Activated CD8-positive, alpha-beta T cell treated with anti-CD3 and anti-CD28 coated beads for 36 hours (primary cell): ENCODE measurements at regions not wholly inside any gene's neighbourhood (a gene's known extent, or its start where the extent isn't known, plus 50 kb on each side); places are given as distances from the start of the nearest gene placed in this dataset.

Experiments used
- ATAC-seq: fragments of 200-7000 bp; cut with Tn5 transposase; one replicate; pipeline ENCODE4 v1.10.0; 2021; ENCODE audit warnings: mild to moderate bottlenecking, moderate library complexity
- CTCF ChIA-PET: fragments of 350-600 bp; sonication (Branson Sonifier 250); formaldehyde crosslinking; loops from one replicate; lab custom pipeline; 2021; ENCODE audit warnings: antibody characterized with exemption; lab: Charles Lee
- POLR2A ChIA-PET: fragments of 350-600 bp; sonication (Branson Sonifier 250); formaldehyde crosslinking; loops from one replicate; lab custom pipeline; 2021; ENCODE audit warnings: antibody characterized with exemption; lab: Charles Lee
- DNase-seq: peaks from one replicate; pipeline ENCODE4 v3.0.0-alpha.2; 2020
- H3K27ac Mint-ChIP-seq: one replicate; pipeline ENCODE4 v1.8.0; 2021; ENCODE audit warnings: mild to moderate bottlenecking, mixed read lengths
- H3K27me3 Mint-ChIP-seq: one replicate; pipeline ENCODE4 v1.8.0; 2021; ENCODE audit warnings: mixed read lengths
- H3K36me3 Mint-ChIP-seq: one replicate; pipeline ENCODE4 v1.8.0; 2021; ENCODE audit warnings: low read depth, mixed read lengths
- H3K4me1 Mint-ChIP-seq: one replicate; pipeline ENCODE4 v1.8.0; 2021; ENCODE audit warnings: low read depth, mixed read lengths
- H3K4me3 Mint-ChIP-seq: one replicate; pipeline ENCODE4 v1.8.0; 2021; ENCODE audit warnings: mild to moderate bottlenecking, moderate library complexity, mixed read lengths
- H3K9me3 Mint-ChIP-seq: one replicate; pipeline ENCODE4 v1.8.0; 2021; ENCODE audit warnings: mixed read lengths
- CTCF ChIP-seq: fragments of 200-600 bp; IDR thresholded peaks from one replicate; pipeline ENCODE4 v1.8.0; 2022; ENCODE audit warnings: antibody characterized with exemption, mild to moderate bottlenecking
- intact Hi-C: fragments of 100-400 bp; cut with micrococcal nuclease; formaldehyde crosslinking; loops from one replicate; pipeline ENCODE4 v1.10.0; 2022

DNA sequence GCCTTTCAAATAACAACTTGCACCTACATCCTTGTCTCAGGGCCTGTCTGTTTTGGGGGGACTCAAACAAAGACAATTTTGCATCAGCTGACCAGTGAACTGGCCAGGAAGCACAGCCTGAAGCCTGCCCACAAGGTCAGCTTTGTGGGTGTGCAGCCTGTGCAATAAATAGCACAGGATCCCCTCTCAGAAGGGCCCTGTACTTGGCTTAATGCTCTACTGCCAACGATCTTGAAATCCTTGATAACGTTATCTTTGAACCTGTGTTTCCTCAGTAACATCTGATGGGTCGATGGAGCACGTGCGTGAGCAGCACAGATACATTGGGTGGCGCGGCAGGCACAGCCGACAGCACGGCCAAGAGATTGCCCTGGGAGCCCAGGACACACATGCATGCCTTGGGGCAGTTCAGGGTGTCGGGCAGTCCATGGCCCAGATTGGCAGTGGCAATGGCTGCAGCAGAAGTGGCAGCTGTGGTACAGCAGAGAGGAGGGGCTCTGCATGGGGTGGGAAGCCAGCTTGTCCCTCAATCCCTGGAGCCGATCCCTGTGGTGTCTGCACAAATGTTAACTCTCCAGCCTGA, 58.8 kb upstream of the ATP6AP2 start:
- POLR2A ChIA-PET = no interaction called here
- Mint-ChIP-seq H3K27ac (no peak overlapping the region), H3K4me3 (no peak overlapping the region), H3K36me3 (no peaks in the 10 kb centered on the region), H3K4me1 (no peaks in the 10 kb centered on the region), H3K27me3 (no peaks in the 10 kb centered on the region), H3K9me3 (no peaks in the 10 kb centered on the region)
- ATAC-seq (no peak), DNase-seq (no peak)
- TF ChIP-seq CTCF = no peak
- CTCF ChIA-PET = no interaction called here
- intact Hi-C loops = no loop called here

GRCh38 chrX:40514376-40514775, 66.4 kb upstream of the ATP6AP2 start:
- no peaks in the 10 kb centered on the region for H3K27me3 Mint-ChIP-seq

GRCh38 chrX:40513835-40514234, 66.9 kb upstream of the ATP6AP2 start:
- DNase-seq (no peak), ATAC-seq (no peak)
- no peaks in the 10 kb centered on the region for H3K27me3 Mint-ChIP-seq
- intact Hi-C loops = no loop called here
- H3K4me1 Mint-ChIP-seq = no peaks in the 10 kb centered on the region
- TF ChIP-seq CTCF = no peak
- no peak overlapping the region for H3K27ac Mint-ChIP-seq
- H3K9me3 Mint-ChIP-seq = no peaks in the 10 kb centered on the region
- CTCF ChIA-PET = no interaction called here
- H3K36me3 Mint-ChIP-seq = no peaks in the 10 kb centered on the region
- POLR2A ChIA-PET = no interaction called here
- no peak overlapping the region for H3K4me3 Mint-ChIP-seq

More at GRCh38 chrX:40514376-40514775, 66.4 kb upstream of the ATP6AP2 start:
- H3K9me3 Mint-ChIP-seq = no peaks in the 10 kb centered on the region
- H3K36me3 Mint-ChIP-seq = no peaks in the 10 kb centered on the region
- intact Hi-C loops = no loop called here
- CTCF ChIA-PET = no interaction called here
- POLR2A ChIA-PET = no interaction called here
- ATAC-seq (no peak), DNase-seq (no peak)
- no peak overlapping the region for H3K4me3 Mint-ChIP-seq
- TF ChIP-seq CTCF = no peak
- no peak overlapping the region for H3K27ac Mint-ChIP-seq
- no peaks in the 10 kb centered on the region for H3K4me1 Mint-ChIP-seq

DNA sequence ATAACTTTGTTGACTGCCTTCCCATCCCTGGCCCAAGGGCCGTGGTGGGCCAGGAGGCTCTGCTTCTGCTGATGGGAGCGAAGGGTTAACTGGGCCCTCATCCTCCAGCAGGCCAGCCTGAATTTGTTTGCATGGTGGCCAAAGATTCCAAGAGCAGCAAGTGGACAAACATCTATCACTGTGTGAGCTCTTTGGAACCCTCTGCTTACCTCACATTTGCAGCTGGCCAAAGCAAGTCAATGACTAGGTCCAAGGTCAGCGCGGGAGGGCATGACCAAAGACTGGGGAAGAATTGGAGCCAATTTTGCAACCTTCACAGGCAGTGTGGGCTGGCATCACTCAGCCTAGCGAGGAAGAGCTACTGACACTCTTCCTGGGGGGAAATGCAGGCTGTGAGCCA, 67.8 kb upstream of the ATP6AP2 start:
- TF ChIP-seq CTCF = no peak
- DNase-seq = no peak
- Mint-ChIP-seq H3K27ac (no peak overlapping the region), H3K36me3 (no peaks in the 10 kb centered on the region), H3K4me1 (no peaks in the 10 kb centered on the region), H3K4me3 (no peak overlapping the region), H3K27me3 (no peaks in the 10 kb centered on the region), H3K9me3 (no peaks in the 10 kb centered on the region)
- intact Hi-C loops = no loop called here
- CTCF ChIA-PET = no interaction called here
- POLR2A ChIA-PET = no interaction called here
- no peak for ATAC-seq

DNA sequence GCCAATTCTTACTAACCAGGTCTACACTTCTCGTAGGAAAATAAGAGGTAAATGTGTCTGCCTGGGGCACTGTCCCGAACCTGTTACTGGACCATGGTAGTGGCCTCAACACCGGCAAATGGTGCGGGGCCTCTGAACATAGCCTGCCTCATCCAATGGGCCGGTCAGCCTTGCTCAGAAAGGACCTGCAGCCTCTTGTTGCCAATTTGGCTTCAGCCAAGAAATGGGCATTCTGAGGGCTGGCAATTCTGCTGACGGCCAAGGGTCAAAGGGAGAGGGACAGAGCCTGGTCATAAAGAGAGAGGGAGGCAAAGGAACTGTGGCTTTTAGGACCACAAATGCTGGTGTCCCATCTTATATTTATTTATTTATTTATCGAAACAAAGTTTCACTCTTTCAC, 69.5 kb upstream of the ATP6AP2 start:
- TF ChIP-seq CTCF = no peak
- Mint-ChIP-seq H3K36me3 (no peaks in the 10 kb centered on the region), H3K9me3 (no peaks in the 10 kb centered on the region), H3K4me1 (no peaks in the 10 kb centered on the region), H3K4me3 (no peak overlapping the region), H3K27ac (no peak overlapping the region), H3K27me3 (no peaks in the 10 kb centered on the region)
- ATAC-seq (no peak), DNase-seq (no peak)
- ChIA-PET CTCF (no interaction called here), POLR2A (no interaction called here)
- intact Hi-C loops = no loop called here
